Neural crest cell (in vitro differentiated cells): ENCODE measurements at regions not wholly inside any gene's neighbourhood (a gene's known extent, or its start where the extent isn't known, plus 50 kb on each side); places are given as distances from the start of the nearest gene placed in this dataset.
"Not testable (repeated sequence)": the region's sequence is repeated elsewhere in the genome, so short reads cannot be mapped to it uniquely, and the experiment has no call there.

Source experiments
- DNase-seq: peaks from one replicate; pipeline ENCODE4 v3.0.0; 2021; ENCODE audit warnings: low read depth, mixed read lengths, low spot score
- H3K27ac Mint-ChIP-seq: one replicate; pipeline ENCODE4 v1.8.0; 2021; ENCODE audit warnings: mild to moderate bottlenecking, mixed read lengths; ENCODE audit not compliant: unreplicated experiment
- H3K27me3 Mint-ChIP-seq: 2 replicates; pipeline ENCODE4 v1.8.0; 2021; ENCODE audit warnings: low read depth, mild to moderate bottlenecking, mixed read lengths
- H3K36me3 Mint-ChIP-seq: 2 replicates; pipeline ENCODE4 v1.8.0; 2021; ENCODE audit warnings: low read depth, mild to moderate bottlenecking, mixed read lengths
- H3K4me1 Mint-ChIP-seq: 2 replicates; pipeline ENCODE4 v1.8.0; 2021; ENCODE audit warnings: mixed read lengths
- H3K4me3 Mint-ChIP-seq: one replicate; pipeline ENCODE4 v1.8.0; 2021; ENCODE audit warnings: mild to moderate bottlenecking, mixed read lengths
- H3K9me3 Mint-ChIP-seq: 2 replicates; pipeline ENCODE4 v1.8.0; 2021; ENCODE audit warnings: mixed read lengths
- TF ChIP-seq, protein P1 (sequence below): fragments of 200-600 bp; sonication (generic); conservative IDR thresholded peaks from 2 replicates; pipeline ENCODE4 v1.5.0; 2021; ENCODE audit warnings: antibody characterized with exemption, mild to moderate bottlenecking

GRCh38 chr16:60142619-60143347 lies 1408.7 kb upstream of the GOT2 start:
- Mint-ChIP-seq H3K27me3 (no peaks in the 10 kb centered on the region), H3K4me1 (no peaks in the 10 kb centered on the region), H3K4me3 (no peak overlapping the region), H3K9me3 (peaks cover 9% of the 10 kb centered on the region), H3K27ac (no peak overlapping the region), H3K36me3 (no peaks in the 10 kb centered on the region)
- TF ChIP-seq, protein P1, sequence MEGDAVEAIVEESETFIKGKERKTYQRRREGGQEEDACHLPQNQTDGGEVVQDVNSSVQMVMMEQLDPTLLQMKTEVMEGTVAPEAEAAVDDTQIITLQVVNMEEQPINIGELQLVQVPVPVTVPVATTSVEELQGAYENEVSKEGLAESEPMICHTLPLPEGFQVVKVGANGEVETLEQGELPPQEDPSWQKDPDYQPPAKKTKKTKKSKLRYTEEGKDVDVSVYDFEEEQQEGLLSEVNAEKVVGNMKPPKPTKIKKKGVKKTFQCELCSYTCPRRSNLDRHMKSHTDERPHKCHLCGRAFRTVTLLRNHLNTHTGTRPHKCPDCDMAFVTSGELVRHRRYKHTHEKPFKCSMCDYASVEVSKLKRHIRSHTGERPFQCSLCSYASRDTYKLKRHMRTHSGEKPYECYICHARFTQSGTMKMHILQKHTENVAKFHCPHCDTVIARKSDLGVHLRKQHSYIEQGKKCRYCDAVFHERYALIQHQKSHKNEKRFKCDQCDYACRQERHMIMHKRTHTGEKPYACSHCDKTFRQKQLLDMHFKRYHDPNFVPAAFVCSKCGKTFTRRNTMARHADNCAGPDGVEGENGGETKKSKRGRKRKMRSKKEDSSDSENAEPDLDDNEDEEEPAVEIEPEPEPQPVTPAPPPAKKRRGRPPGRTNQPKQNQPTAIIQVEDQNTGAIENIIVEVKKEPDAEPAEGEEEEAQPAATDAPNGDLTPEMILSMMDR, result no peak
- no peak for DNase-seq

DNA sequence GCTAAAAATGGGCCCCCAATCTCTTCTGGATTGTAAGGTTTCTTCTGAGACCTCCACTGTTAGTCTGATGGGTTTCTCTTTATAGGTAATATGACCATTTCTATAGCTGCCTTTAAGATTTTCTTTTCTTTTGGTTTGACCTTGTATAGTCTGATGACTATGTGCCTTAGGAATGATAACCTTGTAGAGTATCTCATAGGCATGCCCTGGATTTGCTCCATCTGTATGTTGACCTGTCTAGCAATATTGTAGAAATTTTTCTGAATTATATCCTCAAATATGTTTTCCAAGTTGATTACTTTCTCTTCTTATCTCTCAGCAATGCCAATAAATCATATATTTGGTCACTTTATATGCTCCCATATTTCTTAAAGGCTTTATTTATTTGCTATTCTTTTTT lies 1403.8 kb upstream of the GOT2 start:
- no peaks in the 10 kb centered on the region for H3K4me1 Mint-ChIP-seq
- no peak for DNase-seq
- no peak overlapping the region for H3K27ac Mint-ChIP-seq
- no peaks in the 10 kb centered on the region for H3K27me3 Mint-ChIP-seq
- TF ChIP-seq, protein P1, result no peak
- no peak overlapping the region for H3K4me3 Mint-ChIP-seq
- H3K9me3 Mint-ChIP-seq, result peaks cover 7% of the 10 kb centered on the region
- H3K36me3 Mint-ChIP-seq, result no peaks in the 10 kb centered on the region

GRCh38 chr16:60127196-60127595 lies 1393.1 kb upstream of the GOT2 start:
- Mint-ChIP-seq H3K27ac (no peak overlapping the region), H3K27me3 (no peaks in the 10 kb centered on the region), H3K36me3 (no peaks in the 10 kb centered on the region), H3K4me1 (peaks cover 17% of the 10 kb centered on the region), H3K4me3 (no peak overlapping the region), H3K9me3 (peaks cover 3% of the 10 kb centered on the region)
- no peak for DNase-seq
- TF ChIP-seq, protein P1, result no peak

DNA sequence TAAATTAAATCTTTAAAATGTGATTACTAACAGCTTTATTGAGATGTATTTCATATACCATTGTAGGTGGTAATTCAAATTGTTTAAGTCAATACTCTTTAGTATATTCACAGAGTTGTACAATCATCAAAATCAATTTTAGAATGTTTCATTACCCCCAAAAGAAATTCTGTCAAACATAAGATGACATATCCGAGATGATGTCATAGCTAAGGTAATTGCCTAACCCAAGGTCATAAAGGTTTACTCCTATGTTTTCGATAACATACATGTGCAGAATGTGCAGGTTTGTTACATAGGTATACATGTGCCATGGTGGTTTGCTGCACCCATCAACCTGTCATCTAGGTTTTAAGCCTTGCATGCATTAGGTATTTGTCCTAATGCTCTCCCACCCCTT lies 1392.0 kb upstream of the GOT2 start:
- H3K36me3 Mint-ChIP-seq, H3K4me3 Mint-ChIP-seq, DNase-seq, H3K27me3 Mint-ChIP-seq, H3K9me3 Mint-ChIP-seq, H3K27ac Mint-ChIP-seq: not testable (repeated sequence)
- peaks cover 17% of the 10 kb centered on the region for H3K4me1 Mint-ChIP-seq

GRCh38 chr16:60123392-60124023 lies 1389.4 kb upstream of the GOT2 start:
- no peaks in the 10 kb centered on the region for H3K27me3 Mint-ChIP-seq
- peaks cover 17% of the 10 kb centered on the region for H3K4me1 Mint-ChIP-seq
- DNase-seq, result no peak
- H3K36me3 Mint-ChIP-seq, result no peaks in the 10 kb centered on the region
- H3K27ac Mint-ChIP-seq, result peak overlapping the region; percentile 93
- H3K4me3 Mint-ChIP-seq, result no peak overlapping the region
- H3K9me3 Mint-ChIP-seq, result peaks cover 3% of the 10 kb centered on the region
- TF ChIP-seq, protein P1, result no peak

GRCh38 chr16:60120586-60120985 lies 1386.5 kb upstream of the GOT2 start:
- H3K36me3 Mint-ChIP-seq, result no peaks in the 10 kb centered on the region
- H3K27me3 Mint-ChIP-seq, result no peaks in the 10 kb centered on the region
- DNase-seq, result no peak
- no peaks in the 10 kb centered on the region for H3K9me3 Mint-ChIP-seq
- H3K4me3 Mint-ChIP-seq, result no peak overlapping the region
- no peak overlapping the region for H3K27ac Mint-ChIP-seq
- H3K4me1 Mint-ChIP-seq, result peaks cover 17% of the 10 kb centered on the region
- TF ChIP-seq, protein P1, result no peak
